Stimulated activated CD8-positive, alpha-beta memory T cell treated with anti-CD3 and anti-CD28 coated beads, Interleukin-12 subunit alpha, Interleukin-12 subunit beta, amount 100 ng/mL, for 24 hours (primary cell): ENCODE measurements at regions not wholly inside any gene's neighbourhood (a gene's known extent, or its start where the extent isn't known, plus 50 kb on each side); places are given as distances from the start of the nearest gene placed in this dataset.
"Not testable (repeated sequence)": the region's sequence is repeated elsewhere in the genome, so short reads cannot be mapped to it uniquely, and the experiment has no call there.

Experiments
- DNase-seq: peaks from one replicate; pipeline ENCODE4 v3.0.0-alpha.2; 2020; ENCODE audit errors: extremely low read depth

- DNase-seq: no peak
Observed at GRCh38 chr3:6264036-6264435, 596.9 kb upstream of the GRM7 start.

- no peak for DNase-seq
Observed at GRCh38 chr3:6264906-6265305, 596.0 kb upstream of the GRM7 start.

- no peak for DNase-seq
Observed at GRCh38 chr3:6266135-6266534, 594.8 kb upstream of the GRM7 start.

DNA sequence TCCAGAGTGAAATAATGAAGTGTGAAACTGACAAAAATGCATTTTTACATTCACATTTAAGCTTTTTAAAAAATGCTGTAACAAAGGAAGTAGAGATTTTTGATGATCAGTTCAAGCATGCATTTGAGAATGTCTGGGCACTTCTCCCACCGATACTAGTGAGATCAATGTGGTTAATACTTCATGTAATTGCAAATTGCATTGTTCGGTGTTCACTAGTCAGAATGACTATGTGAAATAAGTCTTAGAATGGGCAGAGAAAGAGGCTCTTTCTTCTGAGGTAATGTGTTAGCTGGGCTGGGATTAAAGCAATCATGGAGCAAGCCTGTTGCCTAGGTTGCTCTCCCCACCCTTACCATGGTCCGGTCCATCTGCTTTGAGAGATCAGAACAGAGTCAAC is 587.0 kb upstream of the GRM7 start:
- no peak for DNase-seq

DNA sequence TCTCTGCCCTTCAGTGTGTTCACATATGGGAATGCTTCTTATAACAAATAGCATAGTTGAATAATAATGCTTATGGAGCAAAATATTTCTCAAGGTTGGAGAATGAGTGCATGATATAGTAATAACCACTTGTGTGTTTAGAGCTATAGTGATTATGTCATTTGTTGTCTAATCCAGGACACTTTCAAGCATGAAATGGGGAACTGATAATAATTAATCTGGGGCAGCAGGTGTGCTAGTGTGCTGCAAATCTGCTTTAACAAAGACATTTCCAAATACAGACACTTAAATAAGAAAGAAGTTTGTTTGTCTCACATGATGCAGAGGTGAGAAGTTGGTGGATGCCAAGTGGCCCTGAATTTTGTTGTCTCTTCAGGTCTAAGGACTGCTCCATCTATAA is 579.3 kb upstream of the GRM7 start:
- DNase-seq: no peak

DNA sequence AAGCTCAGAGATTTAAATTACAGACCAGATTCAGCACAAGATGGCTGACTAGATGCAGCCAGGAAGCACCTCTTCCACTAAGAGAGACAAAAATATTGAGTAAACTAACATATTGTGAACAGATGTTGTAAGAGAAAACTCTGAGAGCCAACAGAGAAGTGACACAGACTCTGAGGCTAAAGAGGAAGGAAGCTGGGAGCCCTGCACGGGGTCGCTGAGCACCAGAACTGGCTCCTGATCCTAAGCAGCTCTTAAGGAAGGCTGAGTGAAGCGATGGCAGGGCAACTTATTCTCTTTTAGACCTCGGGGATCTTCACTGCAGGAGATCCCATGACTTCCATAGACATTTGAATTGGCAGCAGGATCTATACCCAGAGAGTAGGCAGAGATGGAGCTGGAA is 578.0 kb upstream of the GRM7 start:
- DNase-seq: no peak

DNA sequence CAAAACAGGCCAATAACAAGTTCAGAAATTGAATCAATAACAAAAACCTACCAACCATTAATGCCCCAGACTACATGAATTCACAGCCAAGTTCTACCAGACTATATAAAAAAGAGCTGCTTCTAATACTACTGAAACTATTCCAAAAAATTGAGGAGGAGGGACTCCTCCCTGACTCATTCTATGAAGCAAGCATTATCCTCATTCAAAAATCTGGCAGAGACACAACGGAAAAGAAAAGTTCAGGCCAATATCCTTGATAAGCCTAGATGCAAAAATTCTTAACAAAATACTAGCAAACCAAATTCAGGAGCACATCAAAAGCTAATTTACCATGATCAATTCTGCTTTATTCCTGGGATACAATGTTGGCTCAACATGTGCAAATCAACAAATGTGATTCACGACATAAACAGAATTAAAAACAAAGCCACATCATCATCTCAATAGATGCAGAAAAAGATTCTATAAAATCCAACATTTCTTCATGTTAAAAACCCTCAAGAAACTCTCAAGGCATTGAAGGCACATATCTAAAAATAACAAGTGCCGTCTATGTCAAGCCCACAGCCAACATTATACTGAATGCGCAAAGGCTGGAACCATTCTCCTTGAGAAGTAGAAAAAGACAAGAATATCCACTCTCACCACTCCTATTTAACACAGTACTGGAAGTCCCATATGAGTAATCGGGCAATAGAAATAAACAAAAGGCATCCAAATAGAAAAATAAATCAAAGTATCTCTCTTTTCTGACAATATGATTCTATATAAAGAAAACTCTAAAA is 573.6 kb upstream of the GRM7 start:
- DNase-seq: no peak

DNA sequence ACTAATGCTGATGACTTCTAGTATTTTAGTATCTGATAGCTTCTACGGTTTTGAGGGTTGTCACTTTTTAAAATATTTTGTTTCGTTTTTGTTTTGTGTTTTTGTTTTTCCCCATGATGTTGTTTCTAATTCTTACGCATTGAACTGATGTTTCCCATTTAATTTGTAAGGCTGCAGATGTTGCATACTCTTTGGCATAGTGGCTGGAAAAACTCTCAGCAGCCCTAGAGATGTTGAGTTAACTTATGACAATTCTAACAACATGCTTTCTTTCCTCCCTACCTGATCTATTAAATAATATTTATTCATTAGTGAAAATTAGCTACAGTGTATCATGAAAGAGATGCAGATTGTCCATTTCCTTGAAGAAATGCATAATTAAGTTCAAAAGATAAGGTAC is 559.3 kb upstream of the GRM7 start:
- no peak for DNase-seq

GRCh38 chr3:6315906-6316305 is 545.0 kb upstream of the GRM7 start:
- DNase-seq: no peak

DNA sequence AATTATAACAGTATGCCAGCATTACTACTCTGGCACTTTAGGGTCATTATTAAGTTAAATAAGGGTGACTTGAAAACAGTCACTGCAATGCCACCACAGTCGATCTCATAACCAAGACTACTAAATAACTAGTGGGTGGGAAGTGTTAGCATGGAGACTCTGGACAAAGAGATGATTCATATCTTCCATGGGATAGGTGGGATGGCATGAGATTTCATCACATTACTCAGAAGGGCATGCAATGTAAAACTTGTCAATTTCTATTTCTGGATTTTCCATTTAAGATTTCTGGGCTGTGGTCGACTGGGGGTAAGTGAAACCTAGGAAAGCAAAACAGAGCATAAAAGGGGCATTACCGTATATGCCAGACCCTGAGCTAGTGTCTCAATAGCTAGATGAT is 538.9 kb upstream of the GRM7 start:
- DNase-seq: no peak

- no peak for DNase-seq
Observed at GRCh38 chr3:6326771-6327170, 534.1 kb upstream of the GRM7 start.

DNA sequence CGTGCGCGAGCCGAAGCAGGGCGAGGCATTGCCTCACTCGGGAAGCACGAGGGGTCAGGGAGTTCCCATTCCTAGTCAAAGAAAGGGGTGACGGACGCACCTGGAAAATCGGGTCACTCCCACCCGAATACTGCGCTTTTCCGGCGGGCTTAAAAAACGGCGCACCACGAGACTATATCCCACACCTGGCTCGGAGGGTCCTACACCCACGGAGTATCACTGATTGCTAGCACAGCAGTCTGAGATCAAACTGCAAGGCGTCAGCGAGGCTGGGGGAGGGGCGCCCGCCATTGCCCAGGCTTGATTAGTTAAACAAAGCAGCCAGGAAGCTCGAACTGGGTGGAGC is 520.0 kb upstream of the GRM7 start:
- DNase-seq: not testable (repeated sequence)

DNA sequence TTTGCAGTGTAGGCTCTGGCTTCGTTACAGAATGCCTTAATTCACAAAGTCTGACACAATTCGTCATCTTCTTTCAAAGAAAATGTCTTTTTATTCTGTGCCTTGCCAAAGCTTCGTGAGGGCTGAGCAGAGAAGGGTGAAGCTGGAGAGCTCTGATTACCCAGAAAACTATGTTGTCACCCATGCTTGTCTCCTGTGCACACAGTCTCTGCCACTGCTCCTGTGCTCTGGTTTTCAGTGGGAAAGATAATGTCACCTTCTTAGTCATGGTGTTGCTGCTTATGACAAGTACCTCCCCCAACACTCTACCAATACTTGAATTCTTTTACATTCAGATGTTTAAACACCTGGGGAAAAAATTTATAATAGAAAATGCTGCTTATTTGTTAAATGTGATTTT is 509.2 kb upstream of the GRM7 start:
- no peak for DNase-seq

DNA sequence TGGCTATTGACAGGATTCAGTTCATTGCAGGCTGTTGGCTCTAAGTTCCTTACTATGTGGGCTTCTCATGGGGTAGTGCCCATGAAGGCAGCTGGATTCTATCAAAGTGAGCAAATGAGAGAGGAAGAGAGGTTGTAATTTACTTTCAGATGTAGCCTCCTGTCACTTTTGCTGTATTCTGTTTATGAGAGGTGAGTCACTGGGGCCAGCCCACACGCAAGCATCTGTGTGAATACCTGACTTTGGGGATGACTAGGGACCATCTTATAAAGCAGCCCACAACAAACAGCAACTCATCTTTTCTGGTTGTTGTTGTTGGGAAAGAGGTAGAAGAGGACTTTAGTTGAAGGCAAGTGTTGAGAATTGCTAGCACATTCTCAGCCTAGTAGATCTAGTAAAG is 506.3 kb upstream of the GRM7 start:
- no peak for DNase-seq

- DNase-seq: no peak
Observed at GRCh38 chr3:6362406-6362805, 498.5 kb upstream of the GRM7 start.

GRCh38 chr3:6367171-6367570 is 493.7 kb upstream of the GRM7 start:
- DNase-seq: no peak

DNA sequence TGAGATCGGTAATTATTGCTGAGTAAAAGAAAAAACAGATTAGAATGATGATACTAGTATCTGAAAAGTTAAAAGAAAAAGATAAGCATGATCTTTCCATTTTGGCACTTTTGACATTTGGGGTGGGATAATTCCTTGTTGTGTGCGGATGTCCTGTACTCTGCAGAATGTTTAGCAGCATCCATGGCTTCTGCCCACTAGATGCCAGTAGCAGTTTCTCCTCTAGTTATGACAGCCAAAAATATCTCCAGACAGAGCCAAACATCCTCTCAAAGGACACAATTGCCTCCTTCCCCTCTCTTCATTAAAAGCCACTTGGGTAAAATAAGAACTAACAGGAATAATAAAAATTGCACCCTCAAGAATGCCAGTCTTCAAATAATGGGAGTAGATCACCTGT is 468.8 kb upstream of the GRM7 start:
- DNase-seq: no peak

DNA sequence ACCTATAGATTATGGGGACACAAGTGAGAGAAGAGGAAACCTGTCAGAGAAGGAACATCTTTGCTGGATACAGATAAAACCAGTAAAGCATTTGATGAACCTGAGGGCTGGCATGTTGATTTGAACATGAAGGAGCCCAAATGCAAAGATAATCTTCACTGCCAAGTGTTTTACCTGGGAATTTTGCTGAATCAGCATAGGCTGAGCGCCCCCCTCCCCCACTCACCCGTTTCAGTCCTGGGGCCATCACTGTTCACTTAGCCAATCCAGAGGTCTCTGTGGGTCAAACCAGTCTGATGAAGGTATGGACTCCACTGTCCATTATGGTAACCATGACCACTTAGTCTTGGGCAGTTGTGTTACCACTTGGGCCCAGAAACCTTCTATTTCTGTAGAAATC is 466.0 kb upstream of the GRM7 start:
- DNase-seq: no peak

GRCh38 chr3:6396631-6397030 is 464.3 kb upstream of the GRM7 start:
- DNase-seq: no peak

GRCh38 chr3:6402666-6403065 is 458.2 kb upstream of the GRM7 start:
- DNase-seq: not testable (repeated sequence)

- not testable (repeated sequence) for DNase-seq
Observed at GRCh38 chr3:6406923-6407322, 454.0 kb upstream of the GRM7 start.

GRCh38 chr3:6416049-6416661 is 444.8 kb upstream of the GRM7 start:
- no peak for DNase-seq

- no peak for DNase-seq
Observed at GRCh38 chr3:6417174-6417573, 443.7 kb upstream of the GRM7 start.

DNA sequence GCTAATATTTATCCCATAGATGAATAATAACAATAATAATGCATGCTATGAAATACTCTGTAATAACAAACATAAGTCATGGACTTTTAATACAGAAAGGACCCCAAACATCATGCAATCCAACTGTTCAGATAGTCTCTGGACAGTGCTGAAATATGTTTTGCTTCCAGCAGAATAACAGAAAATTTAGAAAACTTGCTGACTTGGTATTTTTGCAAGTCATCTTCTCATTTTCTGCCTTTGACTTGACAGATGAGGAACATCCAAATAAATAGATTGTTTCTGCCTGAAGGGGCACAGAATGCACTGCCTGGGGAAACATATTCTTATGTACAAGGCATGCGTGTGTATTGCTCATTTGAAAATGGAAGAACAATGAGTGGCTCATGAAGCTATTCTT is 442.4 kb upstream of the GRM7 start:
- no peak for DNase-seq
